ES-I3 (cell line): ENCODE measurements at regions not wholly inside any gene's neighbourhood (a gene's known extent, or its start where the extent isn't known, plus 50 kb on each side); places are given as distances from the start of the nearest gene placed in this dataset.
A peak's percentile ranks its signal among the peaks of the same experiment; 100 is the strongest.
"Not testable (repeated sequence)": the region's sequence is repeated elsewhere in the genome, so short reads cannot be mapped to it uniquely, and the experiment has no call there.

Source experiments
- H3K36me3 ChIP-seq: 2 replicates; pipeline ENCODE4 v1.6.1; 2013; ENCODE audit warnings: mild to moderate bottlenecking, low read length, control low read depth, moderate library complexity; ENCODE audit not compliant: insufficient read depth
- H3K4me1 ChIP-seq: 2 replicates; pipeline ENCODE4 v1.6.1; 2013; ENCODE audit warnings: mild to moderate bottlenecking, control low read depth, low read length; ENCODE audit not compliant: insufficient read depth
- H3K9ac ChIP-seq: 2 replicates; pipeline ENCODE4 v1.6.1; 2013; ENCODE audit warnings: low read depth, mild to moderate bottlenecking, low read length, moderate library complexity
- H3K9me3 ChIP-seq: 2 replicates; pipeline ENCODE4 v1.6.1; 2013; ENCODE audit warnings: mild to moderate bottlenecking, low read length, moderate library complexity; ENCODE audit not compliant: control insufficient read depth, insufficient read depth

GRCh38 chr13:60267498-60268202, 103.9 kb upstream of the DIAPH3 start:
- Histone ChIP-seq H3K4me1 (peaks cover 14% of the 10 kb centered on the region), H3K36me3 (no peaks in the 10 kb centered on the region), H3K9me3 (no peaks in the 10 kb centered on the region), H3K9ac (peak overlapping the region; percentile 84)

GRCh38 chr13:60268203-60268555, 104.5 kb upstream of the DIAPH3 start:
- Histone ChIP-seq H3K9me3 (no peaks in the 10 kb centered on the region), H3K9ac (peak overlapping the region; percentile 84), H3K4me1 (peaks cover 14% of the 10 kb centered on the region), H3K36me3 (no peaks in the 10 kb centered on the region)

- Histone ChIP-seq H3K9me3 (no peaks in the 10 kb centered on the region), H3K36me3 (no peaks in the 10 kb centered on the region), H3K4me1 (peaks cover 18% of the 10 kb centered on the region), H3K9ac (no peak overlapping the region)
Observed at GRCh38 chr13:60273971-60274527, 110.3 kb upstream of the DIAPH3 start.

DNA sequence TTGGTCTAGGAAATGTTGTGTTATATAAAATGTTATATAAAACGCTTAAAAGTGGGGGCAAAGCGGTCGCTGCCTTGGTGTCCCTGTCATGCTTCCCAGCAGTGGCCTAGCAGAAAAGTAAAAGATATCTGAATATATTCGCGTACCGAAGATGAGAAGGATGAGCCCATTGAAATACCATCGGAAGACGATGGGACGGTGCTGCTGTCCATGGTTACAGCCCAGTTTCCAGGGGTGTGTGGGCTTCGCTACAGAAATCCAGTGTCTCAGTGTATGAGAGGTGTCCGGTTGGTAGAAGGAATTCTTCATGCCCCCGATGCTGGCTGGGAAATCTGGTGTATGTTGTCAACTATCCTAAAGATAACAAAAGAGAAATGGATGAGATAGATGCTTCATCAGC, 110.9 kb upstream of the DIAPH3 start:
- Histone ChIP-seq H3K9ac (no peak overlapping the region), H3K36me3 (no peaks in the 10 kb centered on the region), H3K9me3 (no peaks in the 10 kb centered on the region), H3K4me1 (peaks cover 14% of the 10 kb centered on the region)

- H3K4me1 ChIP-seq, result peaks cover 14% of the 10 kb centered on the region
- H3K9me3 ChIP-seq, result no peaks in the 10 kb centered on the region
- no peaks in the 10 kb centered on the region for H3K36me3 ChIP-seq
- no peak overlapping the region for H3K9ac ChIP-seq
Observed at GRCh38 chr13:60275208-60275607, 111.5 kb upstream of the DIAPH3 start.

DNA sequence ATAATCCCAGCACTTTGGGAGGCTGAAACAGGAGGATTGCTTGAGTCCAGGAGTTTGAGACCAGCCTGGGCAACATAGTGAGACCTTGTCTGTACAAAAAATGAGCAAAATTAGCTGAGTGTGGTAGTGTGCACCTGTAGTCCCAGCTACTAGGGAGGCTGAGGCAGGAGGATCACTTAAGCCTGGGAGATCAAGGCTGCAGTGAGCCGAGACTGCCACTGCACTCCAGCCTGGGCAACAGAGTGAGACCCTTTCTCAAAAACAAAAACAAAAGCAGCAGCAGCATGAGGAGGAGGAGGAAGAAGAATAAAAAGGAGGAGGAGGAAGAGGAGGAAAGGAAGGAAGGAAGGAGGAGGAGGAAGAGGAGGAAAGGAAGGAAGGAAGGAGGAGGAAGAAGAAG, 116.5 kb upstream of the TDRD3 start:
- H3K4me1 ChIP-seq, H3K9ac ChIP-seq, H3K36me3 ChIP-seq, H3K9me3 ChIP-seq: not testable (repeated sequence)

DNA sequence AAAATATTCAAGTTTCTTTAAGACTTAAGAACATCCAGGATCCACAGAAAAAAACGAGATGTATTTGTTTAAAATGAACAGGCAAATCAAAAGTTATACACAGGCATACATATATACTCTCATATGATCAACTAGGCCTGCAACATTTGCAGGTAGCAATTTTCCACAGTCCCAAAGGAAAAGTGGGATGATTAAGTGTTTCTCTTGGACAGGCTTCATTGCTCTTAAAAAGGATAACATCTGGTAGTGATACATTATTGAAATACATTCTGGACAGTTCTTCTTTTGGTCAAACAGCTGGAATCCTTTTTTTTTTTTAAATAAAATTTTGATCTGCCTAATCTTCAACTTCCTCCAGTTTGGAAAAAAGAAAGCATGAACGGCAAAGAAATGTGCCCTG, 114.8 kb upstream of the TDRD3 start:
- H3K36me3 ChIP-seq, result no peaks in the 10 kb centered on the region
- no peaks in the 10 kb centered on the region for H3K4me1 ChIP-seq
- H3K9ac ChIP-seq, result no peak overlapping the region
- peaks cover 7% of the 10 kb centered on the region for H3K9me3 ChIP-seq

DNA sequence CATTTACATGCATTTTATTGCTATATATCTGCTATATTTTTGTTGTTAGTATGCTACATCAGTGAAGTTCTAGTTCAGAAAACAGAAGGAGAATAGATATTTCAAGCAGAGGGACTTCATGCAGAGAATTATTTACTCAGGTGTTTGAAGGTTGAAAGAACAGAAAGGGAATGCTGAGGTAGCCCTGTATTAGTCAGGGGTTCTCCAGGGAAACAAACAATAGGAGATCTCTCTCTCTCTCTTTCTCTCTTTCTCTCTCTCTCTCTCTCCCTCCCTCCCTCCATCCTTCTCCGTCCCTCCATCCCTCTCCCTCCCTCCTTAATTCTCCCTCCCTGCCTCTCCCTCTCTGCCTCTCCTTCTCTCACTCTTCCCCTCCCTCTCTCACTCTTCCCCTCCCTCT, 114.3 kb upstream of the TDRD3 start:
- peaks cover 7% of the 10 kb centered on the region for H3K9me3 ChIP-seq
- no peak overlapping the region for H3K9ac ChIP-seq
- H3K4me1 ChIP-seq, result no peaks in the 10 kb centered on the region
- no peaks in the 10 kb centered on the region for H3K36me3 ChIP-seq

- Histone ChIP-seq H3K9ac (no peak overlapping the region), H3K4me1 (no peaks in the 10 kb centered on the region), H3K9me3 (peaks cover 7% of the 10 kb centered on the region), H3K36me3 (no peaks in the 10 kb centered on the region)
Observed at GRCh38 chr13:60286707-60287106, 110.3 kb upstream of the TDRD3 start.

DNA sequence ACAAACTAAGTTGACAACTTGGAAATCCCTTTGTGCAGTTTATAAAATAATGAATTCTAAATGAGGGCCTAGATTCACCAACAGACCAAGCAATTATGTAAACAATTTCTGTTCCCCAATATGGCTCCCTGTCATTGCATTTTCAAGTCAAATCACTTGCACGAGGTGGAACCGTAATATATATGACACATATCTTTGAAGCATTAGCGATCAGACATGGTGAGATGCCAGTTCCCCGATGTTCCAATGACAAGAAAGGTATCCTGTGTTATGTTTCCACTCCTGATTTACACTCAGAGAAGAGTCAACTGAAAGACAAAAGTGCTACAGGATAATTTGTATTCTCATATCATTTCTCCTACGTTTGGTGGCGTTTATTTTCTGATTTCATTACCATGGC, 108.5 kb upstream of the TDRD3 start:
- no peak overlapping the region for H3K9ac ChIP-seq
- H3K36me3 ChIP-seq, result no peaks in the 10 kb centered on the region
- no peaks in the 10 kb centered on the region for H3K4me1 ChIP-seq
- peaks cover 7% of the 10 kb centered on the region for H3K9me3 ChIP-seq

GRCh38 chr13:60303166-60303565, 93.9 kb upstream of the TDRD3 start:
- H3K4me1 ChIP-seq, result no peaks in the 10 kb centered on the region

GRCh38 chr13:60311527-60311926, 85.5 kb upstream of the TDRD3 start:
- Histone ChIP-seq H3K4me1 (no peaks in the 10 kb centered on the region), H3K36me3 (no peaks in the 10 kb centered on the region), H3K9ac (no peak overlapping the region), H3K9me3 (no peaks in the 10 kb centered on the region)

More at GRCh38 chr13:60303166-60303565, 93.9 kb upstream of the TDRD3 start:
- H3K9ac ChIP-seq, result no peak overlapping the region
- no peaks in the 10 kb centered on the region for H3K9me3 ChIP-seq
- no peaks in the 10 kb centered on the region for H3K36me3 ChIP-seq

DNA sequence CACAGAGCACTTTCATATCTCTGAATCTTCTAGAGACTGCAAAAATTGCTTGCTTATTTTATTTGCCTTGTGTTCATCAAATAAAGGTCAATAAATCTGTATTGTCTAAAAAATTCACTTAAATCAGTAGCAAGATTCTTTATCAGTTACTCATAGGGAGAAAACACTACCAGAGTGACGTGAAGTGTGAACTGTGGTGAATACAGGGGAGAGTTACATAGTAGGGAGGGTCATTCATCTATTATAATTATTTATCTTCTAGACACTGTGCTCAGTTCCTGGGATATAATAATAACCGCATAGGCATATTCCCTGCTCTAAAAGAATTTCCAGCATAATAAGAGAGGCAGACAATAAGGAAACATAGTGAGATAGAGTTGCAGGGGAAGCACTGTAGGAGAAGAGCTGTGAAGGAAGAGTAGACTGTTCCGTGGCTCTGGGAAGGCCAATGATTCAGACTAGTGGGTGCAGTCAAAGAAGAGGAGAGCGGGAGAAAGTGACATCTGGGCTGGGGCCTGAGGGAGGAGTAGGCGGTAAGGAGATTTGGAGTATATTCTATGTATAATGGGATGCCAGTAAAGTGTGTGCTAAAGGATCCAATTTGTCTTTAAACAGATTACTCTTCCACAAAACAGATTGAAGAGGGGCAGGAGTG, 84.0 kb upstream of the TDRD3 start:
- Histone ChIP-seq H3K4me1 (no peaks in the 10 kb centered on the region), H3K9ac (no peak overlapping the region), H3K36me3 (no peaks in the 10 kb centered on the region), H3K9me3 (no peaks in the 10 kb centered on the region)

- Histone ChIP-seq H3K36me3 (no peaks in the 10 kb centered on the region), H3K9ac (no peak overlapping the region), H3K9me3 (no peaks in the 10 kb centered on the region), H3K4me1 (no peaks in the 10 kb centered on the region)
Observed at GRCh38 chr13:60318186-60318585, 78.8 kb upstream of the TDRD3 start.

GRCh38 chr13:60324131-60324530, 72.9 kb upstream of the TDRD3 start:
- no peaks in the 10 kb centered on the region for H3K4me1 ChIP-seq
- H3K9ac ChIP-seq, result no peak overlapping the region
- no peaks in the 10 kb centered on the region for H3K9me3 ChIP-seq
- H3K36me3 ChIP-seq, result no peaks in the 10 kb centered on the region
